K562 (cell line): ENCODE measurements at regions not wholly inside any gene's neighbourhood (a gene's known extent, or its start where the extent isn't known, plus 50 kb on each side); places are given as distances from the start of the nearest gene placed in this dataset.

Source experiments
- BRF1 ChIP-seq: IDR thresholded peaks from 3 replicates; pipeline ENCODE4 v1.6.1; 2011; ENCODE audit warnings: borderline replicate concordance, mild to moderate bottlenecking; ENCODE audit not compliant: insufficient read length; ENCODE audit errors: extremely low read depth
- C11orf30 ChIP-seq: fragments of 450-650 bp; IDR thresholded peaks from 2 replicates; pipeline ENCODE4 v1.6.1; 2016; ENCODE audit warnings: low read depth, mild to moderate bottlenecking
- CLOCK ChIP-seq: fragments of 250-450 bp; sonication (Bioruptor Pico); IDR thresholded peaks from 2 replicates; pipeline ENCODE4 v1.4.0; 2020; ENCODE audit warnings: mild to moderate bottlenecking, moderate library complexity, borderline replicate concordance
- CTBP1 ChIP-seq: fragments of 450-650 bp; IDR thresholded peaks from 2 replicates; pipeline ENCODE4 v1.6.1; 2016; ENCODE audit warnings: borderline replicate concordance
- EP300 ChIP-seq: IDR thresholded peaks from 2 replicates; pipeline ENCODE4 v1.6.1; 2012; ENCODE audit warnings: low read length, improper control_type of control experiment
- HDAC8 ChIP-seq: fragments of 450-650 bp; IDR thresholded peaks from 2 replicates; pipeline ENCODE4 v1.6.1; 2016; ENCODE audit warnings: mild to moderate bottlenecking, missing genetic modification characterization, moderate library complexity, missing compliant biosample characterization
- IFI16 ChIP-seq: fragments of 250-450 bp; sonication (Bioruptor Pico); IDR thresholded peaks from 2 replicates; pipeline ENCODE4 v2.1.2; 2022; ENCODE audit warnings: mild to moderate bottlenecking, inconsistent platforms
- MAFF ChIP-seq: IDR thresholded peaks from 2 replicates; pipeline ENCODE4 v1.6.1; 2012; ENCODE audit warnings: low read length, improper control_type of control experiment
- MEF2D ChIP-seq: conservative IDR thresholded peaks from 2 replicates; pipeline ENCODE4 v1.6.1; 2016; ENCODE audit warnings: low read depth, missing genetic modification characterization, missing compliant biosample characterization
- NFIC ChIP-seq: fragments of 450-650 bp; IDR thresholded peaks from 2 replicates; pipeline ENCODE4 v1.6.1; 2017; ENCODE audit warnings: mild to moderate bottlenecking, inconsistent platforms
- TAF9B ChIP-seq: fragments of 450-650 bp; IDR thresholded peaks from 2 replicates; pipeline ENCODE4 v1.6.1; 2018; ENCODE audit warnings: mild to moderate bottlenecking; ENCODE audit not compliant: partially characterized antibody
- YBX1 ChIP-seq: fragments of 450-650 bp; IDR thresholded peaks from 2 replicates; pipeline ENCODE4 v1.7.1; 2016; ENCODE audit warnings: mild to moderate bottlenecking
- ZNF146 ChIP-seq: IDR thresholded peaks from one replicate; pipeline ENCODE4 v1.6.1; 2018; ENCODE audit warnings: missing compliant biosample characterization; ENCODE audit not compliant: unreplicated experiment
- ZNF318 ChIP-seq, 2 experiments: fragments of 450-650 bp; IDR thresholded peaks; 2 replicates each; pipeline ENCODE4 v1.6.1; 2016; ENCODE audit warnings: mild to moderate bottlenecking in 2 of 2, borderline replicate concordance in 1 of 2, low read depth in 1 of 2, moderate library complexity in 1 of 2
- ZNF444 ChIP-seq: fragments of 250-450 bp; sonication (Bioruptor Pico); IDR thresholded peaks from 2 replicates; pipeline ENCODE4 v1.4.0; 2020; ENCODE audit warnings: mild to moderate bottlenecking, moderate library complexity
- ZNF561 ChIP-seq: fragments of 450-650 bp; formaldehyde crosslinking; conservative IDR thresholded peaks from 2 replicates; pipeline ENCODE4 v1.4.0; 2020; ENCODE audit warnings: mild to moderate bottlenecking, moderate library complexity
- ZNF584 ChIP-seq: fragments of 200-800 bp; sonication (Bioruptor generic); IDR thresholded peaks from 2 replicates; pipeline ENCODE4 v1.6.1; 2016; ENCODE audit warnings: low read depth, mild to moderate bottlenecking, missing genetic modification characterization, missing compliant biosample characterization
- ZNF644 ChIP-seq: fragments of 200-800 bp; sonication (Bioruptor generic); IDR thresholded peaks from 2 replicates; pipeline ENCODE4 v1.6.1; 2016; ENCODE audit warnings: low read depth, missing genetic modification characterization, missing compliant biosample characterization
- TF ChIP-seq, protein P1 (sequence below): fragments of 450-650 bp; IDR thresholded peaks from 2 replicates; pipeline ENCODE4 v1.6.1; 2016

DNA sequence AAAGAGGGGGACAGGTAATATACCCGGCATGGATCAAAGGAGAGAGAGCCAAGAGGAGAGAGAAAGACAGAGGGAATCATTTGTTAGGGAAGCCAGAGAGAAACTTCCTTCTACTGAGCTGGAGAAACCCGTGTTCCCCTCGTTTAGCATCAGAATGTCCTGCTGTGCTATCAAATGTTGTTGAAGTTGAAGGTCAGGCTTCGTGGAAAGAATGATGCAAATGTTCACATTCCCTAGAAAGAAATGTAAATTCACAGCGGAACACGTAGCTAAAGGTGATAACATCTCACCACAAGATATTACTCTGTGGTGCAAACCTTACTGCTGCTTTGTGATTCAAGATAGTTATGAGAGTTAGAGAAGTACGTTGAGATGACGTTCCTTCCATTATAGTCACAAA is 258.1 kb downstream of the LNPK start (continued):
- TF ChIP-seq CLOCK (no peak), IFI16 (CRISPR knock-in tag) (no peak), NFIC (no peak), ZNF318 (IDR thresholded peaks at IDR 0.05; ENCODE audit: borderline replicate concordance in 1 of 2, low read depth in 1 of 2) (0 out of 4 replicates have a peak, but pooled peaks of 1 of the 2 experiments have one; percentile 55), YBX1 (no peak), ZNF584 (0 out of 2 replicates have a peak, but pooled peaks have one; percentile 18), MAFF (no peak), EP300 (peak; percentile 73; the same call in 1 of the 2 replicates), TAF9B (no peak), ZNF561 (CRISPR knock-in tag) (no peak), ZNF644 (no peak), CTBP1 (peak; percentile 66), ZNF146 (CRISPR knock-in tag) (no peak), HDAC8 (no peak), MEF2D (tag) (no peak), C11orf30 (no peak), ZNF444 (CRISPR knock-in tag) (no peak), BRF1 (no peak)
- TF ChIP-seq, protein P1, sequence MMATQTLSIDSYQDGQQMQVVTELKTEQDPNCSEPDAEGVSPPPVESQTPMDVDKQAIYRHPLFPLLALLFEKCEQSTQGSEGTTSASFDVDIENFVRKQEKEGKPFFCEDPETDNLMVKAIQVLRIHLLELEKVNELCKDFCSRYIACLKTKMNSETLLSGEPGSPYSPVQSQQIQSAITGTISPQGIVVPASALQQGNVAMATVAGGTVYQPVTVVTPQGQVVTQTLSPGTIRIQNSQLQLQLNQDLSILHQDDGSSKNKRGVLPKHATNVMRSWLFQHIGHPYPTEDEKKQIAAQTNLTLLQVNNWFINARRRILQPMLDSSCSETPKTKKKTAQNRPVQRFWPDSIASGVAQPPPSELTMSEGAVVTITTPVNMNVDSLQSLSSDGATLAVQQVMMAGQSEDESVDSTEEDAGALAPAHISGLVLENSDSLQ = 0 out of 2 replicates have a peak, but pooled peaks have one; percentile 17
